HEK293T (cell line): ENCODE measurements at regions not wholly inside any gene's neighbourhood (a gene's known extent, or its start where the extent isn't known, plus 50 kb on each side); places are given as distances from the start of the nearest gene placed in this dataset.
"Not testable (repeated sequence)": the region's sequence is repeated elsewhere in the genome, so short reads cannot be mapped to it uniquely, and the experiment has no call there.

ENCODE experiments used
- CTCF ChIA-PET: fragments of 350-600 bp; formaldehyde crosslinking; extraction: SDS; loops from one replicate; lab custom pipeline; 2021; ENCODE audit warnings: antibody characterized with exemption, inconsistent platforms; lab: Yijun Ruan, JAX
- POLR2A ChIA-PET: fragments of 350-600 bp; formaldehyde crosslinking; extraction: SDS; loops from one replicate; lab custom pipeline; 2020; ENCODE audit warnings: antibody characterized with exemption, inconsistent platforms; lab: Yijun Ruan, JAX
- DNase-seq: peaks from one replicate; pipeline ENCODE4 v3.0.0; 2012; ENCODE audit warnings: mixed read lengths; ENCODE audit errors: extremely low spot score
- ARNT ChIP-seq: fragments of 450-650 bp; IDR thresholded peaks from 2 replicates; pipeline ENCODE4 v1.6.1; 2017; ENCODE audit warnings: mild to moderate bottlenecking
- BHLHE40 ChIP-seq: fragments of 450-650 bp; IDR thresholded peaks from 2 replicates; pipeline ENCODE4 v1.6.1; 2016; ENCODE audit warnings: mild to moderate bottlenecking, moderate library complexity, borderline replicate concordance
- CTBP1 ChIP-seq: fragments of 450-650 bp; IDR thresholded peaks from 2 replicates; pipeline ENCODE4 v1.6.1; 2016; ENCODE audit warnings: borderline replicate concordance
- ELF4 ChIP-seq: fragments of 450-650 bp; IDR thresholded peaks from 2 replicates; pipeline ENCODE4 v1.6.1; 2017; ENCODE audit warnings: antibody characterized with exemption
- FOXA1 ChIP-seq: fragments of 450-650 bp; IDR thresholded peaks from 2 replicates; pipeline ENCODE4 v1.6.1; 2016; ENCODE audit warnings: mild to moderate bottlenecking
- FOXK2 ChIP-seq: fragments of 450-650 bp; IDR thresholded peaks from 2 replicates; pipeline ENCODE4 v1.6.1; 2016; ENCODE audit warnings: mild to moderate bottlenecking
- FOXM1 ChIP-seq: fragments of 450-650 bp; IDR thresholded peaks from 2 replicates; pipeline ENCODE4 v1.6.1; 2017; ENCODE audit warnings: mild to moderate bottlenecking, borderline replicate concordance
- HDGF ChIP-seq: fragments of 450-650 bp; IDR thresholded peaks from 2 replicates; pipeline ENCODE4 v1.6.1; 2017; ENCODE audit warnings: antibody characterized with exemption, borderline replicate concordance
- L3MBTL2 ChIP-seq: fragments of 450-650 bp; conservative IDR thresholded peaks from 2 replicates; pipeline ENCODE4 v1.6.1; 2016; ENCODE audit warnings: mild to moderate bottlenecking
- LEF1 ChIP-seq: fragments of 450-650 bp; IDR thresholded peaks from 2 replicates; pipeline ENCODE4 v1.6.1; 2017; ENCODE audit warnings: mild to moderate bottlenecking, borderline replicate concordance
- NFRKB ChIP-seq: fragments of 450-650 bp; IDR thresholded peaks from 2 replicates; pipeline ENCODE4 v1.6.1; 2016; ENCODE audit warnings: mild to moderate bottlenecking, moderate library complexity
- SP1 ChIP-seq: fragments of 450-650 bp; IDR thresholded peaks from 2 replicates; pipeline ENCODE4 v1.6.1; 2017
- SUZ12 ChIP-seq: fragments of 450-650 bp; IDR thresholded peaks from 2 replicates; pipeline ENCODE4 v1.6.1; 2016; ENCODE audit warnings: mild to moderate bottlenecking
- TARDBP ChIP-seq: fragments of 450-650 bp; IDR thresholded peaks from 2 replicates; pipeline ENCODE4 v1.6.1; 2016
- ZNF384 ChIP-seq: fragments of 450-650 bp; IDR thresholded peaks from 2 replicates; pipeline ENCODE4 v1.6.1; 2016
- TF ChIP-seq, protein P1 (sequence below): fragments of 450-650 bp; IDR thresholded peaks from 2 replicates; pipeline ENCODE4 v1.6.1; 2016

DNA sequence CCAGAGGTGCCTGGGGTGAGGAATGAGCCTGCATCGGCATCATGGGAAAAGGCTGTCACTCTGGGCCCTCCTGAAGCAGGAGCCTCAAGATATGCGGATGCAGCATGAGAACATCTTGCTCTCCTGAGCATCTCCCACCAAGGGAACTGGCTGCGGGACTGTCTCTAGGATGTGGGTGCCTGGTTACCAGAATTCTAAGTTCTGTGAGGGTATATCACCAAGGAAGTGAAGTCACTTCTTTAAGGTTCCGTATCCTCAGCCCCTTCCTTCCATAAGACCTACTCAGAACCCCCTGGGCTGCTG, 86.9 kb downstream of the GGTLC2 start:
- ChIA-PET POLR2A (no interaction called here), CTCF (no interaction called here)
- TF ChIP-seq FOXA1 (no peak), L3MBTL2 (no peak), SP1 (no peak), SUZ12 (no peak), LEF1 (no peak), HDGF (no peak), FOXK2 (no peak), TARDBP (no peak), ELF4 (no peak), ZNF384 (no peak), ARNT (no peak), NFRKB (no peak), CTBP1 (no peak), BHLHE40 (no peak)
- TF ChIP-seq, protein P1, sequence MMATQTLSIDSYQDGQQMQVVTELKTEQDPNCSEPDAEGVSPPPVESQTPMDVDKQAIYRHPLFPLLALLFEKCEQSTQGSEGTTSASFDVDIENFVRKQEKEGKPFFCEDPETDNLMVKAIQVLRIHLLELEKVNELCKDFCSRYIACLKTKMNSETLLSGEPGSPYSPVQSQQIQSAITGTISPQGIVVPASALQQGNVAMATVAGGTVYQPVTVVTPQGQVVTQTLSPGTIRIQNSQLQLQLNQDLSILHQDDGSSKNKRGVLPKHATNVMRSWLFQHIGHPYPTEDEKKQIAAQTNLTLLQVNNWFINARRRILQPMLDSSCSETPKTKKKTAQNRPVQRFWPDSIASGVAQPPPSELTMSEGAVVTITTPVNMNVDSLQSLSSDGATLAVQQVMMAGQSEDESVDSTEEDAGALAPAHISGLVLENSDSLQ: no peak
- DNase-seq: no peak

DNA sequence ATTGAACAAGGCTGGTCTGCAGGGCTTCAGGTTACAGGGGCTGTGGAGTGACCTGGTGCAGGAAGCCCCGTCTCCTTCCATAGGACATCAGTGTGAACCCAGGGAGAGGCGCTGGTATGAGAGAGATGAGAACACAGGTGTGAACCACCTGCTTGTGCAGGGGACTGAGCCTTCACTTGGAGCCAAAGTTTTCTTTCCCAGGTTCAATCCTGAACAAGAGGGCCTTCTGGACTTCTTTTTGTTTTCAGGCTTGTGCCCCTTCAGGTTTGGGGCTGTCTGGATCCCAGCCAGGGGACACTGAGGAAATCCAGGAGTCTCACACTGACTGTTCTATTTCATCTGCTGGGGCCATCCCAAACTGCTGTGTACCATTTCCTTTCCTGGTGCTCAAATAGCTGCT, 88.6 kb downstream of the GGTLC2 start:
- CTCF ChIA-PET, POLR2A ChIA-PET: not testable (repeated sequence)

DNA sequence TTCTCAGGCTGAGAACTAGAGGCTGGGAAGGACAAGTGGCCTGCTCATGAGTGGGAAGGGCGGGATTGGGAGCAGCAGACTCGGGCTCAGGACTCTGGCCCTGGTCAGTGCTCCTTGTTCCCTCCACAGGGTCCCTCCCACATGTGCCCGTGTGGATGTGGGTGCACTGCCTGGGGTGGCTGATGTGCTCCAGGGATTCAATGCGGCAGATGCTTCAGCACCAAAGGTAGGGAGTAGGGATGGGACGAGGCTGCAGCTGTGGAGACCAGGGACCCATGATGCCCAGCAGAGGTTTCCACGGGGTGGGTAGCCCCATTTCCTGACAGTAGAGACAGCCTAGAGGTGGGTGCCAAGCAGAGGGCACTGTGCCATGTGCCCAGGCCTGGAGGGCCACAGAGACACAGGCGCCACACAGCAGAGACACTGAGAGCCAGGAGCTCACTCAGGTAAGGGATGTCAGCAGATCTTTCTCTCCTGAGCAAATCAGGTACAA, 89.5 kb downstream of the GGTLC2 start:
- POLR2A ChIA-PET: no interaction called here
- no peak for DNase-seq
- CTCF ChIA-PET: interaction anchor here (1.2 kb wide), 1 partner anchor 11 kb away, joined by 4 read pairs; no protein-coding TSS in a partner anchor
- TF ChIP-seq FOXA1 (no peak), BHLHE40 (no peak), ELF4 (no peak), L3MBTL2 (no peak), NFRKB (no peak), LEF1 (no peak), TARDBP (no peak), SP1 (no peak), FOXM1 (no peak), CTBP1 (no peak), ZNF384 (no peak), ARNT (no peak), FOXK2 (no peak), SUZ12 (no peak), HDGF (no peak)
- TF ChIP-seq, protein P1: no peak

More for the DNA sequence above, 88.6 kb downstream of the GGTLC2 start:
- not testable (repeated sequence) for DNase-seq

DNA sequence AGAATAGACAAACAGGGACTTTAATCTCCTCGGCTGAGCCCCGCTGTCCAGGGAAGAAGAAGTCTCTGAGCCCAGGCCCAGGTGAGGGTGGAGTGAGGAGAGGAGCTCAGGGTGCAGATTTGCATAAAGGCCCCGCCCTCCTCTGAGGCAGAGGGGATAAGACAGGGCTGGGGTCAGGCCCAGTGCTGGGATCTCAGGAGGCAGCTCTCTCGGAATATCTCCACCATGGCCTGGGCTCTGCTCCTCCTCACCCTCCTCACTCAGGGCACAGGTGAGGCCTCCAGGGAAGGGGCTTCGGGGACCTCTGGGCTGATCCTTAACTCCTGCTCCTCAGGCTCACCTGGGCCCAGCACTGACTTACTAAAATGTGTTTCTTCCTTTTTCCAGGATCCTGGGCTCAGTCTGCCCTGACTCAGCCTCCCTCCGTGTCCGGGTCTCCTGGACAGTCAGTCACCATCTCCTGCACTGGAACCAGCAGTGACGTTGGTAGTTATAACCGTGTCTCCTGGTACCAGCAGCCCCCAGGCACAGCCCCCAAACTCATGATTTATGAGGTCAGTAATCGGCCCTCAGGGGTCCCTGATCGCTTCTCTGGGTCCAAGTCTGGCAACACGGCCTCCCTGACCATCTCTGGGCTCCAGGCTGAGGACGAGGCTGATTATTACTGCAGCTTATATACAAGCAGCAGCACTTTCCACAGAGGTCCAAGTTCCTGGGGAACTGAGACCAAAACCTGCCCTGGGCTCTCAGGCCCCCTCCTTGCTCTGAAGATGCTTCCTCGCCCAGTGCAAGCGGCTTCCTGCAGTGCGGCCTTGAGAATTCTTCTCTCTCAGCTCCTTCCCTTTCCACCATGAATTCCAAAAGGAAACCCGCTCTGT, 90.2 kb downstream of the GGTLC2 start:
- DNase-seq, POLR2A ChIA-PET: not testable (repeated sequence)
- CTCF ChIA-PET: interaction anchor here (1.2 kb wide), 1 partner anchor 11 kb away, joined by 4 read pairs; no protein-coding TSS in a partner anchor

DNA sequence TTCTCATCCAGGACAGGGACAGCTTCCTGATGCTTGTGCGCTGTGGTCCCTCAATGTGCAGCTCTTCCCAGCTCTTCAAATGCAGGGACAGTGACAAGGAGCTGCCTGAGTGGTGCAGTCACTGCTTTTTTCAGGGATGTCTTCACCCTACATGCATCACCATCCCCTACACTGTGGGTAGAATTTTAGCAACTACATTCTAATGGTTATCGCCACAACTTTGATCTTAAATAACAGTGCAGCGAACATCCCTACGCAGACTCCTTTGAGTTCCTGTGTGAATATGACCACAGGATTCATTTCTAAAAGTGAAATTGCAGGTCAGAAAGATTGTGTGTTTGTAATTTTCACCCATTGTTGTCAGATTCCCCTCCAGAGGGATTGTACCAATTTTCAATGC, 90.9 kb downstream of the GGTLC2 start:
- DNase-seq, POLR2A ChIA-PET: not testable (repeated sequence)
- CTCF ChIA-PET: interaction anchor here (1.8 kb wide), 1 partner anchor 10 kb away, joined by 5 read pairs; no protein-coding TSS in a partner anchor

DNA sequence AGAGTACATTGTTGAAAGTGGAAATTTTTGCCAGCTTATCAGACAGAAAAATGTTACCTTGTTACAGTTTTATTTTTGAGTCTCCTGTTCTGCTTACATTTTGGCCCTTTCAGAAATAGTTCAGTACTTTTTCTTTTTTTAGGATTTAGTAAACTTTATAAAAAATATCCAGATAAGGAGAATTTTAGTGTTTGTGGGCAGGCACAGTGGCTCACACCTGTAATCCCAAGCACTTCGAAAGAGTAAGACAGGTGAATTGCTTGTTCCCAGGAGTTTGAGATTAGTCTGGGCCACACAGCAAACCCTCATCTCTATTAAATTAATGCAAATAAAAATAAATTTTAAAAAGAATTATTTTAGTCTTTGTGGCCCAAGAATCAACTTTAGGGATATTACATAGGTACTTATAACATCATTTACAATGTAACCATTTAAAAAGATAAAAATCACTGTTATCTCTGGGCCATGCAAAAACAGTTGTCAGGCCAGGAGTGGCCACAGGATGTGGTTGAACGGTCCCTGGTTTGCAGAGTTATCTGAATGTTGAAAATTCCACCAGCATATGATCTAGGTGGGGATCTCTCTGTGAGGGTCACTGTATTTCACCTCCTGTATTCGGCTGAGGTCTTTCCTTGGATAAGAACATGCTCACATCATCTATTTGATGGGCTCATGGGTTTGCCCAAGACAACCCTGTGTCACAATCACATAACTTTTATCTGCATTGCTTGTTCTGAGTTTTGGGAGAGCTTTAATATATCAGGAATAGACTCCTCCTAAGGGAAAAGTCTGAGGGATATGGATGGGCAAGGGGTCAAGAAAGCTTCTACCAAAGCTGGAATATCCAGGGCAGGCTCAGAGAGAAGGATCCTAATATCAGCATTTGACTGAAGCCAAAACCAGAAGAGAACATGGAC, 91.5 kb downstream of the GGTLC2 start:
- TF ChIP-seq ELF4: no peak
- no peak for TF ChIP-seq ZNF384
- TF ChIP-seq FOXK2: no peak
- TF ChIP-seq SP1: no peak
- TF ChIP-seq TARDBP: no peak
- no peak for TF ChIP-seq SUZ12
- no peak for TF ChIP-seq BHLHE40
- TF ChIP-seq FOXA1: no peak
- TF ChIP-seq FOXM1: no peak
- no peak for TF ChIP-seq HDGF
- no peak for TF ChIP-seq ARNT
- no peak for TF ChIP-seq LEF1
- no peak for TF ChIP-seq NFRKB
- TF ChIP-seq L3MBTL2: no peak
- TF ChIP-seq CTBP1: no peak
- TF ChIP-seq, protein P1: no peak
- POLR2A ChIA-PET: no interaction called here
- DNase-seq: no peak
- CTCF ChIA-PET: interaction anchor here (1.8 kb wide), 1 partner anchor 10 kb away, joined by 5 read pairs; no protein-coding TSS in a partner anchor
